B cell (primary cell): ENCODE measurements at regions not wholly inside any gene's neighbourhood (a gene's known extent, or its start where the extent isn't known, plus 50 kb on each side); places are given as distances from the start of the nearest gene placed in this dataset.

Experiments
- EZH2 ChIP-seq: IDR thresholded peaks from 2 replicates; pipeline ENCODE4 v1.6.1; 2012; ENCODE audit warnings: borderline replicate concordance, low read depth, mild to moderate bottlenecking, moderate library complexity, low read length; ENCODE audit not compliant: insufficient read depth, poor library complexity, severe bottlenecking
- TF ChIP-seq, protein P1 (sequence below): fragments of 200-600 bp; IDR thresholded peaks from one replicate; pipeline ENCODE4 v1.8.0; 2022; ENCODE audit warnings: antibody characterized with exemption, mild to moderate bottlenecking

DNA sequence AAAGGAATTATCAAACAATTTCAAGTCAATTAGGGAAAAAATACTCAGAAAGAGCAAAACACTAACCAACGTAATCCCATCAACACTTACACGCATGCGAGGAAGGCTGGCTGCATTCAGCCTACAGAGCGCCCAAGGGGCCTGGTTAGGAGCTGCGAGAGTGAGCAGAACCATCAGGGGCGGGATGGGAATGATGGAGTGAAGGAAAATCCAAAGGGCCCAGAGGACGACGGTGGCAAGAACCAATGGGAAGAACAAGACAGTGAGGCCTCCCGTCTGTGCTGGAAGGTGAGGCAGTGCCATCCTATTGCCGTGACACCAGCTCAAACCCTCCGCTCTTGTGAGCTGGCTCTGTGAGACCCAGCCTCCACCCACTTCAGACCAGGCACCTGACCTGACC lies 253.0 kb downstream of the IRS2 start:
- TF ChIP-seq EZH2, result no peak
- TF ChIP-seq, protein P1, sequence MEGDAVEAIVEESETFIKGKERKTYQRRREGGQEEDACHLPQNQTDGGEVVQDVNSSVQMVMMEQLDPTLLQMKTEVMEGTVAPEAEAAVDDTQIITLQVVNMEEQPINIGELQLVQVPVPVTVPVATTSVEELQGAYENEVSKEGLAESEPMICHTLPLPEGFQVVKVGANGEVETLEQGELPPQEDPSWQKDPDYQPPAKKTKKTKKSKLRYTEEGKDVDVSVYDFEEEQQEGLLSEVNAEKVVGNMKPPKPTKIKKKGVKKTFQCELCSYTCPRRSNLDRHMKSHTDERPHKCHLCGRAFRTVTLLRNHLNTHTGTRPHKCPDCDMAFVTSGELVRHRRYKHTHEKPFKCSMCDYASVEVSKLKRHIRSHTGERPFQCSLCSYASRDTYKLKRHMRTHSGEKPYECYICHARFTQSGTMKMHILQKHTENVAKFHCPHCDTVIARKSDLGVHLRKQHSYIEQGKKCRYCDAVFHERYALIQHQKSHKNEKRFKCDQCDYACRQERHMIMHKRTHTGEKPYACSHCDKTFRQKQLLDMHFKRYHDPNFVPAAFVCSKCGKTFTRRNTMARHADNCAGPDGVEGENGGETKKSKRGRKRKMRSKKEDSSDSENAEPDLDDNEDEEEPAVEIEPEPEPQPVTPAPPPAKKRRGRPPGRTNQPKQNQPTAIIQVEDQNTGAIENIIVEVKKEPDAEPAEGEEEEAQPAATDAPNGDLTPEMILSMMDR, result no peak
